ENCODE measurements at regions not wholly inside any gene's neighbourhood (a gene's known extent, or its start where the extent isn't known, plus 50 kb on each side); places are given as distances from the start of the nearest gene placed in this dataset.

DNA sequence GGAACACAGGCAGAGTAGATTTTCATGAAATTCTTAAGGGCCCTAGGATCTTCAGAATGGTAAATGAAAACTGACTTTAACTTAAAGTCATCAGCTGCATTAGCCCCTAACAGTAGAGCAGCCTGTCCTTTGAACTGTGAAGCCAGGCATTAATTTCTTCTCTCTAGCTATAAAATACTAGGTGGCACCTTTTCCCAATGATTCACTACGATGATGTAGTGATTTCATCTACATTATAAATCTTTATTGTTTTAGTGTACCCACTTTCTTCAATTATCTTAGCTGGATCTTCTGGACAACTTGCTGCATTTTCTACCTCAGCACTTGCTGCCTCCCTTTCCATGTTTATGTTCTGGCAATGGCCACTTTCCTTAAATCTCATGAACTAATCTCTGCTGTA is 290.5 kb downstream of the NOL4 start:
- no peaks in the 10 kb centered on the region for H3K36me3 ChIP-seq
- no peak overlapping the region for H3K27ac ChIP-seq
- ATAC-seq (no peak), DNase-seq (no peak)
- no peaks in the 10 kb centered on the region for H3K4me1 ChIP-seq
- H3K27me3 ChIP-seq: no peaks in the 10 kb centered on the region
- no peak for TF ChIP-seq CTCF (IDR thresholded peaks at IDR 0.05)
- intact Hi-C loops (cut with DNase I): no loop called here
- H3K9me3 ChIP-seq: no peaks in the 10 kb centered on the region
- no peak overlapping the region for H3K4me3 ChIP-seq

- no peak for TF ChIP-seq CTCF (IDR thresholded peaks at IDR 0.05)
- ATAC-seq: no peak
- Histone ChIP-seq H3K27me3 (no peaks in the 10 kb centered on the region), H3K4me3 (no peak overlapping the region), H3K27ac (no peak overlapping the region), H3K4me1 (no peaks in the 10 kb centered on the region), H3K36me3 (no peaks in the 10 kb centered on the region), H3K9me3 (no peaks in the 10 kb centered on the region)
- DNase-seq: no peak
- intact Hi-C loops (cut with DNase I): no loop called here
Observed at GRCh38 chr18:33928231-33928630, 296.5 kb downstream of the NOL4 start.

GRCh38 chr18:33924576-33924975 is 300.1 kb downstream of the NOL4 start:
- no peak for TF ChIP-seq CTCF (IDR thresholded peaks at IDR 0.05)

GRCh38 chr18:33923980-33924379 is 300.7 kb downstream of the NOL4 start:
- Histone ChIP-seq H3K36me3 (no peaks in the 10 kb centered on the region), H3K9me3 (no peaks in the 10 kb centered on the region), H3K27ac (no peak overlapping the region), H3K27me3 (no peaks in the 10 kb centered on the region), H3K4me1 (no peaks in the 10 kb centered on the region), H3K4me3 (no peak overlapping the region)
- DNase-seq: no peak
- ATAC-seq: no peak
- TF ChIP-seq CTCF (IDR thresholded peaks at IDR 0.05): no peak
- intact Hi-C loops (cut with DNase I): no loop called here

More at GRCh38 chr18:33924576-33924975, 300.1 kb downstream of the NOL4 start:
- Histone ChIP-seq H3K4me1 (no peaks in the 10 kb centered on the region), H3K27me3 (no peaks in the 10 kb centered on the region), H3K36me3 (no peaks in the 10 kb centered on the region), H3K9me3 (no peaks in the 10 kb centered on the region), H3K27ac (no peak overlapping the region), H3K4me3 (no peak overlapping the region)
- intact Hi-C loops (cut with DNase I): no loop called here
- ATAC-seq: no peak
- no peak for DNase-seq

- Histone ChIP-seq H3K9me3 (no peaks in the 10 kb centered on the region), H3K4me1 (no peaks in the 10 kb centered on the region), H3K27me3 (no peaks in the 10 kb centered on the region), H3K4me3 (no peak overlapping the region), H3K27ac (no peak overlapping the region), H3K36me3 (no peaks in the 10 kb centered on the region)
- intact Hi-C loops (cut with DNase I): no loop called here
- ATAC-seq (no peak), DNase-seq (no peak)
- TF ChIP-seq CTCF (IDR thresholded peaks at IDR 0.05): no peak
Observed at GRCh38 chr18:33918571-33918970, 306.1 kb downstream of the NOL4 start.

Measured in left lung (tissue), 4 donors.